Ectodermal cell (in vitro differentiated cells): ENCODE measurements at regions not wholly inside any gene's neighbourhood (a gene's known extent, or its start where the extent isn't known, plus 50 kb on each side); places are given as distances from the start of the nearest gene placed in this dataset.
"Not testable (repeated sequence)": the region's sequence is repeated elsewhere in the genome, so short reads cannot be mapped to it uniquely, and the experiment has no call there.

Experiments
- H3K27ac ChIP-seq: 2 replicates; pipeline ENCODE4 v1.7.0; 2013; ENCODE audit warnings: mild to moderate bottlenecking, low read depth, low read length; ENCODE audit not compliant: insufficient read depth, poor library complexity, severe bottlenecking
- H3K27me3 ChIP-seq: 2 replicates; pipeline ENCODE4 v1.7.0; 2013; ENCODE audit warnings: mild to moderate bottlenecking, low read length; ENCODE audit not compliant: insufficient read depth, control insufficient read depth, poor library complexity, severe bottlenecking
- H3K36me3 ChIP-seq: one replicate; pipeline ENCODE4 v1.7.0; 2013; ENCODE audit warnings: low read length; ENCODE audit not compliant: control insufficient read depth, insufficient read depth
- H3K4me1 ChIP-seq: one replicate; pipeline ENCODE4 v1.7.0; 2013; ENCODE audit warnings: low read length; ENCODE audit not compliant: control insufficient read depth, insufficient read depth
- H3K4me3 ChIP-seq: 2 replicates; pipeline ENCODE4 v1.7.0; 2013; ENCODE audit warnings: low read depth, low read length, control low read depth; ENCODE audit not compliant: insufficient read depth
- H3K9me3 ChIP-seq: 2 replicates; pipeline ENCODE4 v1.7.0; 2013; ENCODE audit warnings: mild to moderate bottlenecking, low read length, moderate library complexity; ENCODE audit not compliant: control insufficient read depth
- WGBS, 2 experiments: methylation state at CpG; one replicate each; pipeline ENCODE4 v1.1.7; 2013; ENCODE audit warnings: missing lambda C conversion rate in 2 of 2; 5-methylcytosine and 5-hydroxymethylcytosine counted together

- Histone ChIP-seq H3K4me3 (no peak overlapping the region), H3K9me3 (no peaks in the 10 kb centered on the region), H3K36me3 (no peaks in the 10 kb centered on the region), H3K27ac (no peak overlapping the region), H3K4me1 (peaks cover 21% of the 10 kb centered on the region), H3K27me3 (no peaks in the 10 kb centered on the region)
- WGBS, 2 experiments: 91 to 92% methylated on average over 16 of the region's 16 CpGs
These were observed 195.7 kb downstream of the CTTN start for GRCh38 chr11:70594031-70594430.

GRCh38 chr11:70594606-70595005 lies 196.3 kb downstream of the CTTN start:
- Histone ChIP-seq H3K9me3 (no peaks in the 10 kb centered on the region), H3K4me1 (peaks cover 21% of the 10 kb centered on the region), H3K4me3 (no peak overlapping the region), H3K27ac (no peak overlapping the region), H3K36me3 (no peaks in the 10 kb centered on the region), H3K27me3 (no peaks in the 10 kb centered on the region)
- 94% methylated on average over 10 of the region's 10 CpGs for WGBS, 2 experiments

- no peaks in the 10 kb centered on the region for H3K9me3 ChIP-seq
- no peaks in the 10 kb centered on the region for H3K36me3 ChIP-seq
- no peak overlapping the region for H3K27ac ChIP-seq
- no peak overlapping the region for H3K4me3 ChIP-seq
- peaks cover 21% of the 10 kb centered on the region for H3K4me1 ChIP-seq
- 93 to 95% methylated on average over 13 of the region's 13 CpGs for WGBS, 2 experiments
- H3K27me3 ChIP-seq: no peaks in the 10 kb centered on the region
These were observed 196.7 kb downstream of the CTTN start for GRCh38 chr11:70595016-70595415.

DNA sequence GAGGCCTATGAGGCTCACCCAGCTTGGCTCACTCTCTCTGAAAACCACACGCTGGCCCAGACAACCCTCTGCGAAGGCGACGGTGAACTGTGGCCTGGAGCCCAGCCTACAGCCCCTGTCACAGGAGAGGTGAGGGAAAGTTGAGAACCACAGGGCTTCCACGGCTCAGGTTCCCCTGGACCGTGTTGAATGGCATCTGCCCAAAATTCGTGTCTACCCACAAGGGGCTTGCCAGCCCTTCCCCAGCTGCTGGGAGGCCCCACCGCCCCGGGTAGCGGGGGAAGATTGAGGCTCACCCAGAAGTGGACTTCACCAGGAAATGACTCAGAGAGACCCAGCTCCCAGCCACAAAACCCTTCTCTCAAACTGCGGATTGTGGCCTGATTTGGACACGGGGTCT lies 197.1 kb downstream of the CTTN start:
- no peak overlapping the region for H3K27ac ChIP-seq
- H3K27me3 ChIP-seq: no peaks in the 10 kb centered on the region
- no peaks in the 10 kb centered on the region for H3K36me3 ChIP-seq
- H3K9me3 ChIP-seq: no peaks in the 10 kb centered on the region
- no peak overlapping the region for H3K4me3 ChIP-seq
- peaks cover 21% of the 10 kb centered on the region for H3K4me1 ChIP-seq
- WGBS, 2 experiments: 92% methylated on average over 12 of the region's 12 CpGs

- Histone ChIP-seq H3K36me3 (no peaks in the 10 kb centered on the region), H3K27me3 (no peaks in the 10 kb centered on the region), H3K27ac (no peak overlapping the region), H3K4me1 (peaks cover 21% of the 10 kb centered on the region), H3K9me3 (no peaks in the 10 kb centered on the region), H3K4me3 (no peak overlapping the region)
- 83 to 84% methylated on average over 9 of the region's 9 CpGs for whole genome bisulfite sequencing, 2 experiments
These were observed 197.8 kb downstream of the CTTN start for GRCh38 chr11:70596091-70596490.

DNA sequence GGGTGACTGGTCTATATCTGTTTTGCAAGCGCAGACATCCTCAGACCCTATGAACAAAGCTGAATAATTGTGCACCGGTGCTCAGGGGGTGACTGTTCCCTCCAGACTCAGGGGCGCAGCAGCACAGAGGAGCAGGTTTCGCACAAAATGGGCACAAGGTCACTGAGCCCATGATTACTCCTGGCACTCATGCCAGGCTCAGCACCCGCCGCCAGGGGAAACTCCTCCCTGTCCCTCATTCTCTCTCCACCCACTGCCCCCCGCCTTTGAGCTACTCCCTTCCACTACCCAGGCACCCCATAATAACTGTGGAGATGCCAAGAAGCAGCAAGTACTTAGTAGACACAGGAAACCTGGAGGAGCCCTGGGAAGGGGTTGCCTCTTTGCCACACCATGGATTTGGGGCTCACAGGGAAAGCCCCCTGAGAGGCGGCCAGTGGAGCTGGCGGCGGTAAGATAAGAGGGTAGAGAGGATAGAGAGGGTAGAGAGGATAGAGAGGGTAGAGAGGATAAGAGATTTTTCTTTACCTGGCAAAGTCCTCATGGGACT lies 198.8 kb downstream of the CTTN start:
- H3K27me3 ChIP-seq: no peaks in the 10 kb centered on the region
- H3K27ac ChIP-seq: no peak overlapping the region
- WGBS, 2 experiments: 96% methylated on average over 10 of the region's 10 CpGs
- no peaks in the 10 kb centered on the region for H3K36me3 ChIP-seq
- H3K4me1 ChIP-seq: peaks cover 21% of the 10 kb centered on the region
- no peak overlapping the region for H3K4me3 ChIP-seq
- no peaks in the 10 kb centered on the region for H3K9me3 ChIP-seq

- WGBS, 2 experiments: 86 to 88% methylated on average over 20 of the region's 20 CpGs
- H3K4me1 ChIP-seq: peaks cover 21% of the 10 kb centered on the region
- no peaks in the 10 kb centered on the region for H3K27me3 ChIP-seq
- no peaks in the 10 kb centered on the region for H3K36me3 ChIP-seq
- H3K9me3 ChIP-seq: no peaks in the 10 kb centered on the region
- no peak overlapping the region for H3K27ac ChIP-seq
- no peak overlapping the region for H3K4me3 ChIP-seq
These were observed 199.7 kb downstream of the CTTN start for GRCh38 chr11:70597751-70598625.

GRCh38 chr11:70600911-70601415 lies 202.6 kb downstream of the CTTN start:
- H3K9me3 ChIP-seq, H3K36me3 ChIP-seq, H3K27ac ChIP-seq, H3K4me3 ChIP-seq, H3K27me3 ChIP-seq: not testable (repeated sequence)
- H3K4me1 ChIP-seq: peaks cover 20% of the 10 kb centered on the region
- 94 to 95% methylated on average over 7 of the region's 7 CpGs for WGBS, 2 experiments

DNA sequence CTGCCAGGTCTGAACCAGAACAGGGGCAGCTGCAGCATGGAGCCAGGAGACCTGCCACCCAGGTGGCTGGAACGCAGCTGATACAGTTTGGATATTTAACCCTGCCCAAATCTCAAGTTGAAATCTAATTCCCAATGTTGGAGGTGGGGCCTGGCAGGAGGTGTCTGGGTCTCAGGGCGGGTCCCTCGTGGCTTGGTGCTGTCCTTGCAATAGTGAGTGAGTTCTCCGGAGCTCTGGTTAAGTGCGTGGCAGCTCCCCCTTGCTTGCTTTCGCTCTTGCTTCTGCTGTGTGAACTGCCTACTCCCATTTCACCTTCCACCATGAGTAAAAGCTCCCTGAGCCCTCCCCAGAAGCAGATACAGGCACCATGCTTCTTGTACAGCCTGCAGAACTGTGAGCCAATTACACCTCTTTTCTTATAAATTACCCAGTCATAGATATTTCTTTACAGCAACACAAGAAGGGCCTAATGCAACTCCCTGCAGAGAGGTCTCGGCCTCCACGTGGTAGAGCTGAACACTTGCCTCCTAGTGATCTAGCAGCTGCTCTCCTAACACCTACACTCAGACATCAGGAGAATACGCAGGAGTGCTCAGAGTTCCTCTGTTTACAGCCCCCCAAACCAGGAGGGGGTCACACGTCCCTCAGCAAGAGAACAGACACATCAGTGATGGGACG lies 203.7 kb downstream of the CTTN start:
- H3K27ac ChIP-seq: no peak overlapping the region
- no peak overlapping the region for H3K4me3 ChIP-seq
- no peaks in the 10 kb centered on the region for H3K36me3 ChIP-seq
- no peaks in the 10 kb centered on the region for H3K27me3 ChIP-seq
- H3K4me1 ChIP-seq: peaks cover 13% of the 10 kb centered on the region
- no peaks in the 10 kb centered on the region for H3K9me3 ChIP-seq
- 74 to 75% methylated on average over 11 of the region's 11 CpGs for WGBS, 2 experiments

DNA sequence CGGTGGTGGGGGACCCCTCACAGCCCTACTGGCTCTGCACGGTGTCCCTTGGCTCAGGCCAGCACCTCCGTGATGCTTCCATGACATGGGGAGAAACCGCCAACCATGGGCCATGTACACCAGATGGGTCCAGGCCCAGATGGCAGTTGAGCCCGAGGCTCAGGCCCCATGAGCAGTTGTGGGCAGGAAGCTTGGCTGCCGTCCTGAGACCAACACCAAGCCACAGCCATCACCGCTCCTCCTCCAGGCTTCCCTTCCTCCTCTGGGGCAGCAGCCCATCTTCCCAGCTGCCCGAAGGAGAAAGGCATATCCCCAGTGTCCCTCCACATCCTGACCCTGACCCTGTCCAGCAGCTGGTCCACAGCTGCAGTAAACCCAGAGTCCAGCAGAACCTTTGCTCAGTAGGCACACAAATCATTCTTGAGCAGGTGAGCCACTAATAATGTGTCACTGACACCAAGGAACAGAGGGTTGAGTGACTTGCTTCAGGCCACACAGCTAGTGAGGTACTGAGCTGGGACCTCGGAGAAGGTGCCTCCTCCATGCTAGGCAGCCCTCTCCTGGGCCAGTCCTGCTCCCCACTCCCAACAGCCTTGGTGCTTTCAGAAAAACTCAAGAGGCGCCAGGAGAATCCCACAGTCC lies 204.9 kb downstream of the CTTN start:
- Histone ChIP-seq H3K27ac (no peak overlapping the region), H3K4me3 (no peak overlapping the region)
- 93 to 94% methylated on average over 10 of the region's 10 CpGs for WGBS, 2 experiments

More for the DNA sequence above, 204.9 kb downstream of the CTTN start:
- H3K9me3 ChIP-seq: no peaks in the 10 kb centered on the region
- H3K36me3 ChIP-seq: no peaks in the 10 kb centered on the region
- no peaks in the 10 kb centered on the region for H3K27me3 ChIP-seq
- H3K4me1 ChIP-seq: peaks cover 16% of the 10 kb centered on the region
